KG1 (cell line): ENCODE measurements at regions not wholly inside any gene's neighbourhood (a gene's known extent, or its start where the extent isn't known, plus 50 kb on each side); places are given as distances from the start of the nearest gene placed in this dataset.

Experiments
- DNase-seq: peaks from one replicate; lab custom pipeline; 2025; lab: John Stamatoyannopoulos, UW

GRCh38 chr7:130897515-130898419, 163.8 kb upstream of the KLF14 start:
- no peak for DNase-seq

- DNase-seq: no peak
These were observed 165.1 kb upstream of the KLF14 start for GRCh38 chr7:130899071-130899560.

- DNase-seq: no peak
These were observed 165.8 kb upstream of the KLF14 start for GRCh38 chr7:130899638-130900401.

GRCh38 chr7:130900471-130901076, 166.6 kb upstream of the KLF14 start:
- no peak for DNase-seq

GRCh38 chr7:130901209-130901783, 167.3 kb upstream of the KLF14 start:
- no peak for DNase-seq

GRCh38 chr7:130902755-130903357, 168.8 kb upstream of the KLF14 start:
- DNase-seq: no peak

- no peak for DNase-seq
These were observed 169.5 kb upstream of the KLF14 start for GRCh38 chr7:130903358-130903974.

- no peak for DNase-seq
These were observed 170.2 kb upstream of the KLF14 start for GRCh38 chr7:130904031-130904757.

GRCh38 chr7:130904792-130905191, 170.8 kb upstream of the KLF14 start:
- no peak for DNase-seq

- DNase-seq: no peak
These were observed 172.6 kb upstream of the KLF14 start for GRCh38 chr7:130906575-130906974.

- no peak for DNase-seq
These were observed 173.4 kb upstream of the KLF14 start for GRCh38 chr7:130907439-130907838.

GRCh38 chr7:130908345-130909160, 174.5 kb upstream of the KLF14 start:
- DNase-seq: no peak

GRCh38 chr7:130909161-130909836, 175.3 kb upstream of the KLF14 start:
- no peak for DNase-seq

GRCh38 chr7:130909881-130910672, 176.1 kb upstream of the KLF14 start:
- no peak for DNase-seq

- no peak for DNase-seq
These were observed 177.2 kb upstream of the KLF14 start for GRCh38 chr7:130910949-130911944.

GRCh38 chr7:130912082-130912861, 178.3 kb upstream of the KLF14 start:
- DNase-seq: no peak
